GM12878 (cell line): ENCODE measurements at regions not wholly inside any gene's neighbourhood (a gene's known extent, or its start where the extent isn't known, plus 50 kb on each side); places are given as distances from the start of the nearest gene placed in this dataset.

Source experiments
- ATAC-seq: fragments of 200-7000 bp; cut with Tn5 transposase; 3 replicates; pipeline ENCODE4 v1.9.1; 2020; ENCODE audit warnings: mild to moderate bottlenecking, moderate library complexity
- BruUV-seq: library from RNA; stranded (reverse); fragments of 400-500 nt; replicated peaks from 2 replicates; lab custom pipeline; 2021; lab: Mats Ljungman, UMichigan
- CTCF ChIA-PET: fragments of 300-600 bp; sonication (Branson Sonifier 250); formaldehyde crosslinking; extraction: SDS; loops from one replicate; lab custom pipeline; 2021; ENCODE audit warnings: inconsistent platforms; lab: Yijun Ruan, JAX
- POLR2A ChIA-PET: fragments of 350-600 bp; formaldehyde crosslinking; extraction: SDS; loops from one replicate; lab custom pipeline; 2021; ENCODE audit warnings: inconsistent platforms; lab: Charles Lee
- RAD21 ChIA-PET: fragments of 300-600 bp; sonication (Branson Sonifier 250); formaldehyde crosslinking; loops from one replicate; lab custom pipeline; 2023; ENCODE audit warnings: antibody characterized with exemption; ENCODE audit not compliant: unreplicated experiment; lab: Charles Lee
- SMC1A ChIA-PET: fragments of 300-600 bp; sonication (Branson Sonifier 250); formaldehyde crosslinking; loops from one replicate; lab custom pipeline; 2023; ENCODE audit not compliant: unreplicated experiment, uncharacterized antibody; lab: Charles Lee
- DNase-seq: peaks from one replicate; pipeline ENCODE4 v3.0.0-alpha.2; 2011; ENCODE audit warnings: low read depth, low spot score
- FAIRE-seq: peaks from 3 replicates; lab custom pipeline; 2011; peaks lifted over from hg19 to GRCh38; lab: Jason Lieb, UNC
- H2AFZ ChIP-seq: 2 replicates; pipeline ENCODE4 v1.6.0; 2011; ENCODE audit warnings: low read depth, low read length, control low read depth; ENCODE audit not compliant: control insufficient read depth
- H3K27ac ChIP-seq: 2 replicates; pipeline ENCODE4 v1.5.1; 2011; ENCODE audit warnings: control low read depth; ENCODE audit not compliant: control insufficient read depth, insufficient read depth
- H3K27me3 ChIP-seq, 2 experiments: replicated peaks in 1 of 2; 2 replicates each; pipeline versions ENCODE4 v1.6.0 to v1.6.1; 2011; ENCODE audit warnings: low read length in 1 of 2; ENCODE audit not compliant: control insufficient read depth in 2 of 2, insufficient read depth in 2 of 2
- H3K36me3 ChIP-seq, 2 experiments: 2 replicates each; pipeline ENCODE4 v1.5.1; 2011; ENCODE audit warnings: low read length in 1 of 2; ENCODE audit not compliant: control insufficient read depth in 2 of 2, insufficient read depth in 2 of 2
- H3K4me1 ChIP-seq: 2 replicates; pipeline ENCODE4 v1.6.1; 2011; ENCODE audit warnings: mild to moderate bottlenecking, low read length, moderate library complexity, mixed read lengths; ENCODE audit not compliant: control insufficient read depth, insufficient read depth
- H3K4me2 ChIP-seq: 2 replicates; pipeline ENCODE4 v1.6.0; 2011; ENCODE audit warnings: control low read depth; ENCODE audit not compliant: control insufficient read depth, insufficient read depth
- H3K4me3 ChIP-seq: fragments of 200-600 bp; sonication (generic); 2 replicates; pipeline ENCODE4 v1.5.1; 2016
- H3K79me2 ChIP-seq: 2 replicates; pipeline ENCODE4 v1.6.0; 2011; ENCODE audit warnings: low read length; ENCODE audit not compliant: control insufficient read depth, insufficient read depth
- H3K9ac ChIP-seq: 2 replicates; pipeline ENCODE4 v1.8.0; 2011; ENCODE audit warnings: low read length, control low read depth, mixed read lengths; ENCODE audit not compliant: control insufficient read depth, insufficient read depth
- H3K9me3 ChIP-seq: replicated peaks from 3 replicates; pipeline ENCODE4 v1.5.1; 2011; ENCODE audit warnings: mild to moderate bottlenecking, low read length; ENCODE audit not compliant: control insufficient read depth, insufficient read depth
- H4K20me1 ChIP-seq: 2 replicates; pipeline ENCODE4 v1.6.0; 2011; ENCODE audit not compliant: control insufficient read depth, insufficient read depth
- CHD2 ChIP-seq: IDR thresholded peaks from 2 replicates; pipeline ENCODE4 v1.6.1; 2011; ENCODE audit warnings: low read depth, low read length, improper control_type of control experiment, borderline replicate concordance
- CHD4 ChIP-seq: fragments of 200-600 bp; sonication (generic); IDR thresholded peaks from 2 replicates; pipeline ENCODE4 v1.6.1; 2016; ENCODE audit warnings: mild to moderate bottlenecking
- E2F8 ChIP-seq: fragments of 450-650 bp; IDR thresholded peaks from 2 replicates; pipeline ENCODE4 v1.6.1; 2018; ENCODE audit warnings: mild to moderate bottlenecking, low read depth, moderate library complexity; ENCODE audit not compliant: partially characterized antibody
- ELK1 ChIP-seq: IDR thresholded peaks from 2 replicates; pipeline ENCODE4 v1.6.1; 2012; ENCODE audit warnings: low read depth, low read length, improper control_type of control experiment
- MTA2 ChIP-seq: fragments of 450-650 bp; IDR thresholded peaks from 2 replicates; pipeline ENCODE4 v1.6.1; 2016; ENCODE audit warnings: low read depth, mild to moderate bottlenecking, moderate library complexity
- REST ChIP-seq: IDR thresholded peaks from 2 replicates; pipeline ENCODE4 v1.6.1; 2012; ENCODE audit warnings: mild to moderate bottlenecking, low read depth, low read length
- RUNX3 ChIP-seq: IDR thresholded peaks from 2 replicates; pipeline ENCODE4 v1.6.1; 2012; ENCODE audit warnings: low read length, inconsistent platforms
- SMARCA5 ChIP-seq: fragments of 450-650 bp; IDR thresholded peaks from 2 replicates; pipeline ENCODE4 v1.6.1; 2017; ENCODE audit warnings: mild to moderate bottlenecking
- SP1 ChIP-seq: IDR thresholded peaks from one replicate; pipeline ENCODE4 v1.6.1; 2011; ENCODE audit warnings: low read depth, low read length
- SREBF2 ChIP-seq: IDR thresholded peaks from 2 replicates; pipeline ENCODE4 v1.6.1; 2012; ENCODE audit warnings: mild to moderate bottlenecking, low read length
- SUZ12 ChIP-seq: fragments of 200-600 bp; sonication (generic); IDR thresholded peaks from one replicate; pipeline ENCODE4 v1.6.1; 2018; ENCODE audit warnings: antibody characterized with exemption, mild to moderate bottlenecking; ENCODE audit not compliant: unreplicated experiment
- USF2 ChIP-seq: IDR thresholded peaks from 2 replicates; pipeline ENCODE4 v1.6.1; 2011; ENCODE audit warnings: low read depth, low read length, improper control_type of control experiment, borderline replicate concordance
- ZBTB33 ChIP-seq: fragments of 450-650 bp; IDR thresholded peaks from 2 replicates; pipeline ENCODE4 v1.6.1; 2017; ENCODE audit warnings: mild to moderate bottlenecking
- ZNF217 ChIP-seq: fragments of 450-650 bp; IDR thresholded peaks from 2 replicates; pipeline ENCODE4 v1.6.1; 2017; ENCODE audit warnings: antibody characterized with exemption, mild to moderate bottlenecking
- ZNF274 ChIP-seq: IDR thresholded peaks from one replicate; pipeline ENCODE4 v1.8.0; 2011; ENCODE audit not compliant: insufficient read length, insufficient read depth
- WGBS: methylation state at CpG from one replicate; pipeline ENCODE4 v1.1.6; 2016; ENCODE audit warnings: low lambda C conversion rate; ENCODE audit not compliant: insufficient replicate concordance, insufficient coverage; ENCODE audit errors: missing lambda C conversion rate; 5-methylcytosine and 5-hydroxymethylcytosine counted together
- in situ Hi-C: fragments of 300-500 bp; cut with MboI; formaldehyde crosslinking; loops from 9 replicates; pipeline ENCODE4 v1.14.3; 2018; ENCODE audit warnings: mixed read lengths
- intact Hi-C: fragments of 100-400 bp; cut with micrococcal nuclease; formaldehyde crosslinking; loops from one replicate; pipeline ENCODE4 v1.14.2; 2022; ENCODE audit not compliant: unreplicated experiment

GRCh38 chr10:63765126-63765525 is 243.9 kb downstream of the REEP3 start:
- BruUV-seq: no TSS peak
- ChIA-PET CTCF (interaction anchor here (1.3 to 1.6 kb wide), 3 partner anchors 36 to 599 kb away, joined by 3 to 4 read pairs (median 4); no protein-coding TSS in a partner anchor), SMC1A (interaction anchor here (1.1 kb wide), 1 partner anchor 45 kb away, joined by 3 read pairs; no protein-coding TSS in a partner anchor), RAD21 (no interaction called here), POLR2A (no interaction called here)
- FAIRE-seq: no peak
- Histone ChIP-seq H3K36me3 (no peaks in the 10 kb centered on the region), H3K4me1 (no peaks in the 10 kb centered on the region), H3K27ac (no peak overlapping the region), H3K9ac (no peak overlapping the region), H3K9me3 (no peaks in the 10 kb centered on the region), H3K79me2 (no peaks in the 10 kb centered on the region), H2AFZ (no peak overlapping the region), H3K27me3 (no peaks in the 10 kb centered on the region; a peak in 1 of 4 replicates), H3K4me3 (no peak overlapping the region)
- ATAC-seq: no peak
- WGBS: 100% methylated on average over 1 of the region's 1 CpG
- intact Hi-C loops (no loop called here), in situ Hi-C loops (no loop called here)
- DNase-seq: no peak
- TF ChIP-seq RUNX3 (no peak), SREBF2 (no peak), ELK1 (no peak), SUZ12 (no peak), REST (no peak), E2F8 (no peak), ZNF274 (no peak), ZBTB33 (no peak), MTA2 (no peak), USF2 (no peak), CHD4 (no peak), CHD2 (no peak), SMARCA5 (no peak), ZNF217 (no peak), SP1 (no peak)
- TF ChIP-seq, all 136 proteins: peak for 0
- Histone ChIP-seq H3K4me2 (no peak overlapping the region), H4K20me1 (no peaks in the 10 kb centered on the region)
